Cardiac septum (tissue), 1 donor: ENCODE measurements at regions not wholly inside any gene's neighbourhood (a gene's known extent, or its start where the extent isn't known, plus 50 kb on each side); places are given as distances from the start of the nearest gene placed in this dataset.

Source experiments
- DNase-seq: peaks from one replicate; pipeline ENCODE4 v3.0.0-alpha.2; 2020; ENCODE audit warnings: low spot score
- intact Hi-C: fragments of 100-400 bp; cut with DNase I; formaldehyde crosslinking; loops from one replicate; pipeline ENCODE4 v1.14.0; 2022
- donor health status: DM: no; HTN: no; CAD: no.

- intact Hi-C loops = no loop called here
- DNase-seq = peak; percentile 85
These were observed 592.9 kb downstream of the FSCB start for GRCh38 chr14:43914041-43914693.

GRCh38 chr14:43903209-43903608 lies 603.9 kb downstream of the FSCB start:
- DNase-seq = no peak
- intact Hi-C loops = no loop called here

- no peak for DNase-seq
- intact Hi-C loops = no loop called here
These were observed 605.0 kb downstream of the FSCB start for GRCh38 chr14:43901911-43902673.

- intact Hi-C loops = no loop called here
- no peak for DNase-seq
These were observed 606.9 kb downstream of the FSCB start for GRCh38 chr14:43900173-43900655.

- DNase-seq = no peak
- intact Hi-C loops = no loop called here
These were observed 608.4 kb downstream of the FSCB start for GRCh38 chr14:43898687-43899086.

- DNase-seq = no peak
- intact Hi-C loops = no loop called here
These were observed 611.0 kb downstream of the FSCB start for GRCh38 chr14:43896044-43896443.

GRCh38 chr14:43894534-43894933 lies 612.5 kb downstream of the FSCB start:
- intact Hi-C loops = no loop called here
- DNase-seq = no peak

GRCh38 chr14:43887523-43887922 lies 619.6 kb downstream of the FSCB start:
- no peak for DNase-seq
- intact Hi-C loops = no loop called here

- intact Hi-C loops = no loop called here
- DNase-seq = no peak
These were observed 629.6 kb downstream of the FSCB start for GRCh38 chr14:43877351-43877960.

GRCh38 chr14:43872752-43873655 lies 634.1 kb downstream of the FSCB start:
- DNase-seq = no peak
- intact Hi-C loops = no loop called here

GRCh38 chr14:43872222-43872621 lies 634.9 kb downstream of the FSCB start:
- intact Hi-C loops = no loop called here
- no peak for DNase-seq

GRCh38 chr14:43858981-43859380 lies 648.1 kb downstream of the FSCB start:
- no peak for DNase-seq

GRCh38 chr14:43855556-43855955 lies 651.5 kb downstream of the FSCB start:
- intact Hi-C loops = no loop called here
- no peak for DNase-seq

More at GRCh38 chr14:43858981-43859380, 648.1 kb downstream of the FSCB start:
- intact Hi-C loops = no loop called here

GRCh38 chr14:43853541-43853940 lies 653.5 kb downstream of the FSCB start:
- no peak for DNase-seq
- intact Hi-C loops = no loop called here

- intact Hi-C loops = no loop called here
- DNase-seq = no peak
These were observed 703.9 kb downstream of the FSCB start for GRCh38 chr14:43803076-43803689.

GRCh38 chr14:43795600-43796228 lies 711.4 kb downstream of the FSCB start:
- intact Hi-C loops = no loop called here

GRCh38 chr14:43793579-43793978 lies 713.5 kb downstream of the FSCB start:
- no peak for DNase-seq
- intact Hi-C loops = no loop called here

More at GRCh38 chr14:43795600-43796228, 711.4 kb downstream of the FSCB start:
- DNase-seq = no peak

- DNase-seq = no peak
- intact Hi-C loops = no loop called here
These were observed 714.1 kb downstream of the FSCB start for GRCh38 chr14:43792980-43793379.

GRCh38 chr14:43790681-43791080 lies 716.4 kb downstream of the FSCB start:
- DNase-seq = no peak
- intact Hi-C loops = no loop called here
